Esophagus muscularis mucosa (tissue), 3 donors: ENCODE measurements at regions not wholly inside any gene's neighbourhood (a gene's known extent, or its start where the extent isn't known, plus 50 kb on each side); places are given as distances from the start of the nearest gene placed in this dataset.

Experiments used
- CTCF ChIP-seq, 3 experiments: fragments of 200-600 bp in 2 of 3; fragments of 450-650 bp in 1 of 3; sonication (generic) in 2 of 3; IDR thresholded peaks; one replicate each; pipeline ENCODE4 v1.5.1; 2017 to 2019; ENCODE audit warnings: antibody characterized with exemption in 3 of 3, mild to moderate bottlenecking in 2 of 3, moderate library complexity in 1 of 3
- POLR2A ChIP-seq: fragments of 450-650 bp; IDR thresholded peaks from one replicate; pipeline ENCODE4 v1.6.1; 2017; ENCODE audit warnings: antibody characterized with exemption, moderate library complexity, mild to moderate bottlenecking, low read depth
- POLR2AphosphoS5 ChIP-seq, 2 donors: sonication (generic); formaldehyde crosslinking; IDR thresholded peaks; one replicate each; pipeline ENCODE4 v1.6.1; 2017; ENCODE audit warnings: antibody characterized with exemption in 2 of 2

GRCh38 chr10:57165671-57166070, 804.6 kb upstream of the ZWINT start:
- no peak for TF ChIP-seq POLR2A
- TF ChIP-seq CTCF (IDR thresholded peaks at IDR 0.05) = no peak
- no peak for TF ChIP-seq POLR2AphosphoS5 (IDR thresholded peaks at IDR 0.05)
